K562 (cell line): ENCODE measurements at regions not wholly inside any gene's neighbourhood (a gene's known extent, or its start where the extent isn't known, plus 50 kb on each side); places are given as distances from the start of the nearest gene placed in this dataset.
A peak's percentile ranks its signal among the peaks of the same experiment; 100 is the strongest.

ENCODE experiments used
- ATAC-seq: fragments of 200-7000 bp; cut with Tn5 transposase; 3 replicates; pipeline ENCODE4 v1.9.1; 2020; ENCODE audit warnings: moderate library complexity
- BruUV-seq: library from RNA; stranded (reverse); fragments of 400-500 nt; replicated peaks from 2 replicates; lab custom pipeline; 2021; lab: Mats Ljungman, UMichigan
- CTCF ChIA-PET: fragments of 300-600 bp; formaldehyde crosslinking; extraction: SDS; loops from one replicate; lab custom pipeline; 2021; ENCODE audit warnings: low intra/inter-chr PET ratio; lab: Yijun Ruan, JAX
- POLR2A ChIA-PET: fragments of 300-600, 350-650 bp; sonication (Branson Sonifier 250); formaldehyde crosslinking; extraction: SDS; loops from one replicate; lab custom pipeline; 2021; ENCODE audit warnings: antibody characterized with exemption, inconsistent platforms; lab: Yijun Ruan, JAX
- DNase-seq, 4 experiments: peaks; one replicate each; pipeline versions ENCODE4 v3.0.0 to v3.0.0-alpha.2; 2011 to 2018; ENCODE audit warnings: low spot score in 3 of 4, mixed read lengths in 3 of 4; ENCODE audit errors: extremely low read depth in 1 of 4
- FAIRE-seq: peaks from 2 replicates; lab custom pipeline; 2011; peaks lifted over from hg19 to GRCh38; lab: Jason Lieb, UNC
- H2AFZ ChIP-seq: 2 replicates; pipeline ENCODE4 v1.6.0; 2011; ENCODE audit warnings: low read depth, low read length, control low read depth, inconsistent platforms
- H3K27ac ChIP-seq: fragments of 200-600 bp; 3 replicates; pipeline ENCODE4 v1.8.0; 2011; ENCODE audit warnings: low read depth, mild to moderate bottlenecking, control low read depth, inconsistent platforms, low read length, moderate library complexity, mixed read lengths; ENCODE audit errors: extremely low read depth
- H3K27me3 ChIP-seq, 2 experiments: fragments of 300-600 bp in 1 of 2; 2 replicates in 1 of 2; 3 replicates in 1 of 2; pipeline versions ENCODE4 v1.6.0 to v1.8.0; 2011; ENCODE audit warnings: inconsistent platforms in 2 of 2, low read length in 2 of 2, mild to moderate bottlenecking in 1 of 2, mixed read lengths in 1 of 2, moderate library complexity in 1 of 2; ENCODE audit not compliant: control insufficient read depth in 2 of 2, insufficient read depth in 2 of 2
- H3K36me3 ChIP-seq: fragments of 300-600 bp; 3 replicates; pipeline ENCODE4 v1.8.0; 2011; ENCODE audit warnings: mild to moderate bottlenecking, low read length, inconsistent platforms; ENCODE audit not compliant: control insufficient read depth, insufficient read depth
- H3K4me1 ChIP-seq, 2 experiments: fragments of 200-600 bp in 1 of 2; replicated peaks in 1 of 2; 2 replicates in 1 of 2; 3 replicates in 1 of 2; pipeline versions ENCODE4 v1.5.1 to v1.8.0; 2011; ENCODE audit warnings: inconsistent platforms in 2 of 2, low read length in 2 of 2, mild to moderate bottlenecking in 1 of 2, mixed read lengths in 1 of 2, moderate library complexity in 1 of 2; ENCODE audit not compliant: control insufficient read depth in 2 of 2, insufficient read depth in 2 of 2
- H3K4me2 ChIP-seq: 2 replicates; pipeline ENCODE4 v1.6.1; 2011; ENCODE audit warnings: low read length, control low read depth, inconsistent platforms, mixed read lengths; ENCODE audit not compliant: insufficient read depth
- H3K4me3 ChIP-seq: fragments of 200-600 bp; sonication (generic), shearing (Covaris generic); 2 replicates; pipeline ENCODE4 v1.5.1; 2016; ENCODE audit warnings: control low read depth, inconsistent platforms
- H3K79me2 ChIP-seq: fragments of 200-600 bp; 3 replicates; pipeline ENCODE4 v1.8.0; 2011; ENCODE audit warnings: low read length, inconsistent platforms; ENCODE audit not compliant: control insufficient read depth, insufficient read depth
- H3K9ac ChIP-seq, 2 experiments: 2 replicates each; pipeline versions ENCODE4 v1.6.0 to v1.6.1; 2011; ENCODE audit warnings: low read depth in 2 of 2, low read length in 2 of 2, control low read depth in 1 of 2, inconsistent platforms in 1 of 2, mild to moderate bottlenecking in 1 of 2, mixed read lengths in 1 of 2; ENCODE audit not compliant: insufficient read depth in 1 of 2
- H3K9me1 ChIP-seq: one replicate; pipeline ENCODE4 v1.6.0; 2011; ENCODE audit warnings: inconsistent platforms, mild to moderate bottlenecking, low read length, moderate library complexity; ENCODE audit not compliant: control insufficient read depth, insufficient read depth
- H3K9me3 ChIP-seq: replicated peaks from 2 replicates; pipeline ENCODE4 v1.5.1; 2011; ENCODE audit warnings: low read depth, low read length, inconsistent platforms; ENCODE audit not compliant: control insufficient read depth, insufficient read depth
- H4K20me1 ChIP-seq: replicated peaks from 2 replicates; pipeline ENCODE4 v1.6.1; 2011; ENCODE audit warnings: low read length, inconsistent platforms, mixed read lengths; ENCODE audit not compliant: control insufficient read depth, insufficient read depth
- BACH1 ChIP-seq: fragments of 200-800 bp; sonication (Bioruptor generic); IDR thresholded peaks from 2 replicates; pipeline ENCODE4 v1.6.1; 2016; ENCODE audit warnings: missing genetic modification characterization, missing compliant biosample characterization
- CUX1 ChIP-seq: fragments of 200-800 bp; sonication (Bioruptor generic); IDR thresholded peaks from 2 replicates; pipeline ENCODE4 v1.6.1; 2016; ENCODE audit warnings: missing genetic modification characterization, missing compliant biosample characterization
- CXXC5 ChIP-seq: fragments of 250-450 bp; sonication (Bioruptor Pico); IDR thresholded peaks from 2 replicates; pipeline ENCODE4 v1.8.0; 2022; ENCODE audit warnings: inconsistent platforms, mild to moderate bottlenecking, moderate library complexity
- ETV6 ChIP-seq, 3 experiments: fragments of 150-350 bp in 1 of 3; sonication (generic) in 1 of 3; formaldehyde crosslinking in 1 of 3; IDR thresholded peaks; 2 replicates each; pipeline versions ENCODE4 v1.6.1 to v1.8.0; 2014 to 2022; ENCODE audit warnings: borderline replicate concordance in 2 of 3, low read depth in 2 of 3, antibody characterized with exemption in 1 of 3, low read length in 1 of 3, mild to moderate bottlenecking in 1 of 3, missing genetic modification reagents in 1 of 3
- GATAD2B ChIP-seq: fragments of 450-650 bp; IDR thresholded peaks from 2 replicates; pipeline ENCODE4 v1.6.1; 2017; ENCODE audit warnings: mild to moderate bottlenecking, borderline replicate concordance
- L3MBTL2 ChIP-seq: fragments of 450-650 bp; IDR thresholded peaks from 2 replicates; pipeline ENCODE4 v1.6.1; 2016; ENCODE audit warnings: mild to moderate bottlenecking, moderate library complexity
- MNT ChIP-seq, 2 experiments: fragments of 450-650 bp; conservative IDR thresholded peaks; 2 replicates each; pipeline ENCODE4 v1.6.1; 2017; ENCODE audit warnings: mild to moderate bottlenecking in 2 of 2, moderate library complexity in 2 of 2
- ZNF592 ChIP-seq: fragments of 450-650 bp; IDR thresholded peaks from 2 replicates; pipeline ENCODE4 v1.6.1; 2017; ENCODE audit warnings: antibody characterized with exemption, mild to moderate bottlenecking
- WGBS: fragments of 100-300 bp; shearing (Covaris generic); methylation state at CpG from one replicate; pipeline ENCODE4 v1.1.6; 2016; ENCODE audit warnings: low coverage, mixed read lengths; ENCODE audit not compliant: insufficient coverage; ENCODE audit errors: missing lambda C conversion rate; 5-methylcytosine and 5-hydroxymethylcytosine counted together
- in situ Hi-C: fragments of 300-500 bp; cut with MboI; formaldehyde crosslinking; loops from 4 replicates; pipeline ENCODE4 v1.15.0; 2018; ENCODE audit warnings: inconsistent platforms, mixed read lengths
- intact Hi-C: fragments of 100-400 bp; cut with micrococcal nuclease; formaldehyde crosslinking; loops from 2 replicates; pipeline ENCODE4 v1.14.2; 2022

- ChIA-PET CTCF (no interaction called here), POLR2A (interaction anchor here (0.9 kb wide), 1 partner anchor 12 kb away, joined by 3 read pairs; no protein-coding TSS in a partner anchor)
- no peaks in the 10 kb centered on the region for H3K27me3 ChIP-seq
- no peaks in the 10 kb centered on the region for H3K79me2 ChIP-seq
- no peak for DNase-seq
- H3K9me1 ChIP-seq: no peaks in the 10 kb centered on the region
- intact Hi-C loops (no loop called here), in situ Hi-C loops (no loop called here)
- H3K4me2 ChIP-seq: no peak overlapping the region
- WGBS: 72% methylated on average over 7 of the region's 7 CpGs
- peak; percentile 15 for ATAC-seq
- peaks cover 0 to 22% of the 10 kb centered on the region in 2 experiments; a peak in 4 of 5 replicates for H3K4me1 ChIP-seq
- H3K9ac ChIP-seq: no peak overlapping the region; a peak in 1 of 4 replicates
- H3K4me3 ChIP-seq: no peak overlapping the region
- no peaks in the 10 kb centered on the region for H4K20me1 ChIP-seq
- no TSS peak for BruUV-seq
- no peak for FAIRE-seq
- H3K9me3 ChIP-seq: no peaks in the 10 kb centered on the region
- H2AFZ ChIP-seq: peak overlapping the region; percentile 19; the same call in 1 of the 2 replicates
- H3K36me3 ChIP-seq: no peaks in the 10 kb centered on the region
- no peak overlapping the region for H3K27ac ChIP-seq
- TF ChIP-seq GATAD2B (no peak), ZNF592 (0 out of 2 replicates have a peak, but pooled peaks have one; percentile 19), CUX1 (CRISPR knock-in tag) (peak; percentile 53; the same call in 1 of the 2 replicates), CXXC5 (CRISPR knock-in tag) (0 out of 2 replicates have a peak, but pooled peaks have one; percentile 15), ETV6 (IDR thresholded peaks at IDR 0.05; ENCODE audit: borderline replicate concordance in 1 of 2, low read depth in 2 of 2, low read length in 1 of 2) (no peak), ETV6 (CRISPR knock-in tag; IDR thresholded peaks at IDR 0.05; ENCODE audit: borderline replicate concordance) (no peak), MNT (conservative IDR thresholded peaks at IDR 0.05) (0 out of 4 replicates have a peak, but pooled peaks of 1 of the 2 experiments have one; percentile 26), BACH1 (tag) (0 out of 2 replicates have a peak, but pooled peaks have one; percentile 45), L3MBTL2 (peak; percentile 42; the same call in 1 of the 2 replicates)
Observed at GRCh38 chr7:32676249-32676941, 181.1 kb downstream of the AVL9 start.
